AG04450 (cell line): ENCODE measurements at regions not wholly inside any gene's neighbourhood (a gene's known extent, or its start where the extent isn't known, plus 50 kb on each side); places are given as distances from the start of the nearest gene placed in this dataset.

Source experiments
- CTCF ChIA-PET: fragments of 300-600, 350-600 bp; formaldehyde crosslinking; extraction: SDS; loops from one replicate; lab custom pipeline; 2022; ENCODE audit warnings: antibody characterized with exemption, inconsistent platforms; lab: Charles Lee
- POLR2A ChIA-PET: fragments of 350-600 bp; formaldehyde crosslinking; extraction: SDS; loops from one replicate; lab custom pipeline; 2021; ENCODE audit warnings: antibody characterized with exemption, inconsistent platforms; lab: Yijun Ruan, JAX
- DNase-seq: peaks from one replicate; pipeline ENCODE4 v3.0.0-alpha.2; 2011; ENCODE audit warnings: low read depth, low spot score
- H3K27ac ChIP-seq: one replicate; pipeline ENCODE4 v1.5.1; 2012; ENCODE audit warnings: low read depth, low read length, control low read depth
- H3K27me3 ChIP-seq: one replicate; pipeline ENCODE4 v1.6.0; 2012; ENCODE audit warnings: low read length; ENCODE audit not compliant: control insufficient read depth, insufficient read depth
- H3K4me3 ChIP-seq: 2 replicates; pipeline ENCODE4 v1.5.1; 2011; ENCODE audit warnings: mild to moderate bottlenecking, low read depth, low read length, control low read depth
- H3K9me3 ChIP-seq: 2 replicates; pipeline ENCODE4 v1.5.1; 2012; ENCODE audit warnings: low read length; ENCODE audit not compliant: control insufficient read depth, insufficient read depth
- TF ChIP-seq, protein P1 (sequence below): IDR thresholded peaks from 2 replicates; pipeline ENCODE4 v1.5.1; 2011; ENCODE audit warnings: low read depth, low read length, control low read depth, inconsistent platforms

DNA sequence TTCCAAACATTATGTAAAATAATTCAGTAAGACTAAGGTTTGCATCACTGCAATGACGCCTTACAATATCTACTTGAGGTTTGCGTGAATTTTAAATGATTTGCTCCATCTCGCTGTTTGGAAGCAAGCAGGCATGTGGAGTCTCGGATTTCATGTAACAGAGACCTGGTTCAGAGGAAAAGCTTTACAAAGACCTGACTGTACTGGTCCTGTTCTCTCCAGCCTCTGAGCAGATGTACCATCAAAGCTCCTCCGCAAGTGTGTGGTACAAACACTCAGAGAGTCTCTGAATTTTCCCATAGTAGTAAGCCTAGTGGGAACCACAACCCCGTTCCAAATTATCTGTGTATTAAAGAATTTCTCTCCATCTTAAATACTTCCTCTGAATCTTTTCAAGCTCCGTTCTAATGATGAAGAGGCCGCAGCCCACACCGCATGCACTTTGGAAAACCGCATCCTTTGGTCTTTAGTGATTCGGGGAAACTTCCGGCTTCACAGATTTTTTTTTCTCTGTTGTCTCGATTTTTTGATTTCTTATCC is 728.1 kb upstream of the SOX11 start:
- Histone ChIP-seq H3K4me3 (no peak overlapping the region), H3K27ac (no peak overlapping the region), H3K9me3 (peaks cover 29% of the 10 kb centered on the region), H3K27me3 (no peaks in the 10 kb centered on the region)
- DNase-seq: no peak
- ChIA-PET CTCF (no interaction called here), POLR2A (no interaction called here)
- TF ChIP-seq, protein P1, sequence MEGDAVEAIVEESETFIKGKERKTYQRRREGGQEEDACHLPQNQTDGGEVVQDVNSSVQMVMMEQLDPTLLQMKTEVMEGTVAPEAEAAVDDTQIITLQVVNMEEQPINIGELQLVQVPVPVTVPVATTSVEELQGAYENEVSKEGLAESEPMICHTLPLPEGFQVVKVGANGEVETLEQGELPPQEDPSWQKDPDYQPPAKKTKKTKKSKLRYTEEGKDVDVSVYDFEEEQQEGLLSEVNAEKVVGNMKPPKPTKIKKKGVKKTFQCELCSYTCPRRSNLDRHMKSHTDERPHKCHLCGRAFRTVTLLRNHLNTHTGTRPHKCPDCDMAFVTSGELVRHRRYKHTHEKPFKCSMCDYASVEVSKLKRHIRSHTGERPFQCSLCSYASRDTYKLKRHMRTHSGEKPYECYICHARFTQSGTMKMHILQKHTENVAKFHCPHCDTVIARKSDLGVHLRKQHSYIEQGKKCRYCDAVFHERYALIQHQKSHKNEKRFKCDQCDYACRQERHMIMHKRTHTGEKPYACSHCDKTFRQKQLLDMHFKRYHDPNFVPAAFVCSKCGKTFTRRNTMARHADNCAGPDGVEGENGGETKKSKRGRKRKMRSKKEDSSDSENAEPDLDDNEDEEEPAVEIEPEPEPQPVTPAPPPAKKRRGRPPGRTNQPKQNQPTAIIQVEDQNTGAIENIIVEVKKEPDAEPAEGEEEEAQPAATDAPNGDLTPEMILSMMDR: no peak

DNA sequence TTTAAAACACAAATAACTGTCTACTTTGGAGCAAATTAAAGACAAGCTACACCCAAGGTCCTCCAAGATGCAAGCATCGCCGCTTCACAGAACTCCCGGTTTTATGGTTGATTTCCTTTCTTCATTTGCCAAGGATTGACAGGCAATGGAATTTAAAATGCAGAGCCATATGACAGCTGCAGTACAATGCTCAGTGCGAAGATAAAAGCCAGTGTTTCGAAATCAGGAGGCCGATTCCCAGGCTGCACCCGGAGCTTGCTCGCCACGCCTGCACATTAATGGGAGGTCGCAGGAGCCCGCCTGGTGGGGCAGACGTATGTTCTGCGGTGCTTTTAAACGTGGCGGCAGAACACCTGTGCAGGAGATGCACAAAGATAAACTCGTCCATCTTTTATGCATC is 727.6 kb upstream of the SOX11 start:
- ChIA-PET CTCF (no interaction called here), POLR2A (no interaction called here)
- DNase-seq: no peak
- TF ChIP-seq, protein P1: no peak
- H3K9me3 ChIP-seq: peaks cover 31% of the 10 kb centered on the region
- H3K27me3 ChIP-seq: no peaks in the 10 kb centered on the region
- no peak overlapping the region for H3K4me3 ChIP-seq
- H3K27ac ChIP-seq: no peak overlapping the region

DNA sequence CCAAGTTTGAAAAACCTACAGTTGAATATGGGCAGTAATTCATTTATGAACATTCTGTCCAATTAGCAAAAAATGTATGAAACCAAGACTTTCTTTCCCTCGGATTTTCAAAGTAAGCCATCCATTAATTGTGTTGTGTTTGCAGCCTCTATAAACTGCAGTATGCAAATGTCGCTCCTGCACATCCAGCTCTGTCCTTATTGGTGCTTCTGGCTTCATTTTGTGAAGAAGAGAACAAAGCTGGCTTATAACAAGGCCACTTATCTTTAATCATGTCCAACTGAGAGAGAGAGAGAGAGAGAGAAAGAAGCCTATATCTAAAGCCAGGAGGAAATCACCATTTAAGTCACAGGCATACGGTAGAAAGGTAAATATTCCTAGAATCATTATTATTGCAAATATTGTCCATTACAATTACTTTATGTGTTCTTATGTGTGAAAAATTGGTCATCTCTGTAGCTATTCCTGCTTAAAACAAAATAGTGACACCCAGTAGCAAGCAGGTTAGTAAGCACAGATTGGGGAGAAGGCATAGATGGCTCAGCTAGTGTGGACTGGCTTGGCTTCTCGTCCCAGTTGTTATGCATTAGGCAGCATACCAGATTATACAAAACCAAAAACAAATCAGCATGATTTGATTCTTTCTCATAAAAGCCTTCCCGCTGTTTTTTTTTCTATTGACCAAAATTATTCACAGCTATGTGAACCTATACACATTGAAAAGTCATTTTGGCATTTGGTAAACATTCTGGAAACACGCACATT is 726.4 kb upstream of the SOX11 start:
- H3K9me3 ChIP-seq: peaks cover 31% of the 10 kb centered on the region
- no peak overlapping the region for H3K27ac ChIP-seq
- CTCF ChIA-PET: no interaction called here
- TF ChIP-seq, protein P1: no peak
- POLR2A ChIA-PET: no interaction called here
- no peak for DNase-seq
- H3K4me3 ChIP-seq: no peak overlapping the region
- no peaks in the 10 kb centered on the region for H3K27me3 ChIP-seq

DNA sequence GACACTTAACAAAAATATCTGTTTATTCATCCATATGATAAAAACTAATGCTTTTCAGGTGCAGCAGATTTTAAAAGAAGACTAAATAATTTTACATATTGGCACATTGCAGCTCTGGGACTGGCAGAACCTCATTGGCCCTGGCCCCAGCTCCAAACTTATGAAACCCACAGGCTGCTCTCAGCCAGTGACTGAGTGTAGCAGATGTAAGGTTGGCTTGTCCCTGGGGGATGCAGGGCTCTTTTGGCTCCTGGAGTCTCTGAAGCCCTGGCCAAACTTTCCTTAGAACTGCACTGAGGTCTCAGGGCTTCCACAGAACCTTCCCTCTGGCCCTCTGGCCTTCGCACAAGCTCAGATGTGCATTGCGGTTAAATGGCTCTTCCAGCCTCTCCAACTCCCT is 725.0 kb upstream of the SOX11 start:
- CTCF ChIA-PET: no interaction called here
- TF ChIP-seq, protein P1: no peak
- Histone ChIP-seq H3K9me3 (peaks cover 30% of the 10 kb centered on the region), H3K27ac (no peak overlapping the region), H3K27me3 (no peaks in the 10 kb centered on the region), H3K4me3 (no peak overlapping the region)
- no peak for DNase-seq
- POLR2A ChIA-PET: no interaction called here

DNA sequence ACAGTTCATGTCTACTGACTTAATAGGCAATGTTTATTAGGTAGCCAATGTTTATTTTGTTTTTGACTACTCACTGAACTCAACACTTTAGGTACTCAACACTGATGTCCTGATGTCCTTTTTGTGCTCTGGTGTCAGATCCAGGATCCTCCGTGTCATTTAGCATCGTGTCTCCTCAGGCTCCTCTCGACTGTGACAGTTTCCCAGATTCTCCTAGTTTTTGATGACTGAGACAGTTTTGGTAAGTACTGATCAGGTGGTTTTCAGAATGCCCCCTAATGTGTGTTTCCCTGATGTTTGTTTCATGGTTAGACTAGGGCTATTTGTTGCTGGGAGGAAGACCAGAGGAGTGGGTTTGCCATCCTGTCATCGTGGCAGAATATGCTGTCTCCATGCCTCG is 719.7 kb upstream of the SOX11 start:
- CTCF ChIA-PET: no interaction called here

More for the DNA sequence above, 719.7 kb upstream of the SOX11 start:
- POLR2A ChIA-PET: no interaction called here
- Histone ChIP-seq H3K27me3 (no peaks in the 10 kb centered on the region), H3K9me3 (peaks cover 42% of the 10 kb centered on the region), H3K4me3 (no peak overlapping the region), H3K27ac (no peak overlapping the region)
- DNase-seq: no peak
- TF ChIP-seq, protein P1: no peak
